ENCODE measurements at regions not wholly inside any gene's neighbourhood (a gene's known extent, or its start where the extent isn't known, plus 50 kb on each side); places are given as distances from the start of the nearest gene placed in this dataset.

DNA sequence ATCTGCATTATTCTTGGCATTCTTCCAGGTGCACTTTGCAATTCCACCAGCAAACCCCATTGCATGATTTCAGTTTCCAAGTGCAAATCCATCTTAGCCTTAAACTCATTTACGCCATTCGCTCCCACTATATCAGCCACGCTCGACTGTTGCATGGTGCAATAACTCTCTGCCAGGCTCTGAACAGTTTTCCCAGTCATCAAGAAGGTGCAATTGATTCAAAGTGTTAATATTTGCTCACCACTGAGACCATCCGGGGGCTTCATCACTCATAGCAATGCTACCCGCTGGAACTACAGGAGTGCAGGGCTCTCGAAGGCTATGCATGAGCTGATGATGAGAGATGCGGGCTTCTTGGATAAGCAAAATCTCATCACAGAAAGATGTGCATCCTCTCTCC is 488.2 kb downstream of the OMA1 start:
- H3K4me1 ChIP-seq (ENCODE audit: control insufficient read depth in 1 of 2, insufficient read depth in 2 of 2, low read depth in 1 of 2, low read length in 1 of 2) = no peaks in the 10 kb centered on the region
- H3K27me3 ChIP-seq (ENCODE audit: insufficient read depth) = no peaks in the 10 kb centered on the region
- no peaks in the 10 kb centered on the region for H4K20me1 ChIP-seq (ENCODE audit: insufficient read depth)
- H3K36me3 ChIP-seq (replicated peaks in 1 of 2; ENCODE audit: control insufficient read depth in 1 of 2, insufficient read depth in 2 of 2, low read length in 1 of 2) = no peaks in the 10 kb centered on the region
- 40% methylated on average over 7 of the region's 8 CpGs for WGBS (ENCODE audit: low lambda C conversion rate)
- H3K9me2 ChIP-seq = no peaks in the 10 kb centered on the region
- H3K9me3 ChIP-seq = no peaks in the 10 kb centered on the region
- no peak overlapping the region for H3K27ac ChIP-seq (ENCODE audit: low read depth in 2 of 2, low read length in 1 of 2)
- POLR2A ChIA-PET = no interaction called here
- H3F3A ChIP-seq (replicated peaks; ENCODE audit: insufficient read depth) = no peaks in the 10 kb centered on the region
- H3K79me2 ChIP-seq (ENCODE audit: insufficient read depth) = no peaks in the 10 kb centered on the region
- CTCF ChIA-PET = no interaction called here
- no peak overlapping the region for H2AFZ ChIP-seq (ENCODE audit: low read depth)
- no peak for DNase-seq
- H3K4me2 ChIP-seq = no peak overlapping the region
- no peak overlapping the region for H3K9ac ChIP-seq
- TF ChIP-seq MXI1 (IDR thresholded peaks at IDR 0.05; ENCODE audit: low read depth, low read length) (no peak), MEF2A (IDR thresholded peaks at IDR 0.05; ENCODE audit: borderline replicate concordance, low read depth) (no peak), NRF1 (IDR thresholded peaks at IDR 0.05; ENCODE audit: low read depth, low read length) (no peak), NFIC (IDR thresholded peaks at IDR 0.05; ENCODE audit: borderline replicate concordance) (no peak), GABPA (IDR thresholded peaks at IDR 0.05; ENCODE audit: low read depth) (no peak), SMC3 (IDR thresholded peaks at IDR 0.05; ENCODE audit: low read depth, low read length) (no peak), YY1 (IDR thresholded peaks at IDR 0.05; ENCODE audit: low read depth) (no peak), RAD21 (IDR thresholded peaks at IDR 0.05; ENCODE audit: low read length) (no peak), ELF1 (IDR thresholded peaks at IDR 0.05) (no peak), RFX5 (IDR thresholded peaks at IDR 0.05; ENCODE audit: low read length) (no peak)
- TF ChIP-seq, protein P1, sequence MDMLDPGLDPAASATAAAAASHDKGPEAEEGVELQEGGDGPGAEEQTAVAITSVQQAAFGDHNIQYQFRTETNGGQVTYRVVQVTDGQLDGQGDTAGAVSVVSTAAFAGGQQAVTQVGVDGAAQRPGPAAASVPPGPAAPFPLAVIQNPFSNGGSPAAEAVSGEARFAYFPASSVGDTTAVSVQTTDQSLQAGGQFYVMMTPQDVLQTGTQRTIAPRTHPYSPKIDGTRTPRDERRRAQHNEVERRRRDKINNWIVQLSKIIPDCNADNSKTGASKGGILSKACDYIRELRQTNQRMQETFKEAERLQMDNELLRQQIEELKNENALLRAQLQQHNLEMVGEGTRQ (IDR thresholded peaks at IDR 0.05; ENCODE audit: borderline replicate concordance, low read depth, low read length) = no peak
- TF ChIP-seq, protein P2, sequence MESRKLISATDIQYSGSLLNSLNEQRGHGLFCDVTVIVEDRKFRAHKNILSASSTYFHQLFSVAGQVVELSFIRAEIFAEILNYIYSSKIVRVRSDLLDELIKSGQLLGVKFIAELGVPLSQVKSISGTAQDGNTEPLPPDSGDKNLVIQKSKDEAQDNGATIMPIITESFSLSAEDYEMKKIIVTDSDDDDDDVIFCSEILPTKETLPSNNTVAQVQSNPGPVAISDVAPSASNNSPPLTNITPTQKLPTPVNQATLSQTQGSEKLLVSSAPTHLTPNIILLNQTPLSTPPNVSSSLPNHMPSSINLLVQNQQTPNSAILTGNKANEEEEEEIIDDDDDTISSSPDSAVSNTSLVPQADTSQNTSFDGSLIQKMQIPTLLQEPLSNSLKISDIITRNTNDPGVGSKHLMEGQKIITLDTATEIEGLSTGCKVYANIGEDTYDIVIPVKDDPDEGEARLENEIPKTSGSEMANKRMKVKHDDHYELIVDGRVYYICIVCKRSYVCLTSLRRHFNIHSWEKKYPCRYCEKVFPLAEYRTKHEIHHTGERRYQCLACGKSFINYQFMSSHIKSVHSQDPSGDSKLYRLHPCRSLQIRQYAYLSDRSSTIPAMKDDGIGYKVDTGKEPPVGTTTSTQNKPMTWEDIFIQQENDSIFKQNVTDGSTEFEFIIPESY (IDR thresholded peaks at IDR 0.05; ENCODE audit: borderline replicate concordance, low read depth) = no peak
- TF ChIP-seq, protein P3, sequence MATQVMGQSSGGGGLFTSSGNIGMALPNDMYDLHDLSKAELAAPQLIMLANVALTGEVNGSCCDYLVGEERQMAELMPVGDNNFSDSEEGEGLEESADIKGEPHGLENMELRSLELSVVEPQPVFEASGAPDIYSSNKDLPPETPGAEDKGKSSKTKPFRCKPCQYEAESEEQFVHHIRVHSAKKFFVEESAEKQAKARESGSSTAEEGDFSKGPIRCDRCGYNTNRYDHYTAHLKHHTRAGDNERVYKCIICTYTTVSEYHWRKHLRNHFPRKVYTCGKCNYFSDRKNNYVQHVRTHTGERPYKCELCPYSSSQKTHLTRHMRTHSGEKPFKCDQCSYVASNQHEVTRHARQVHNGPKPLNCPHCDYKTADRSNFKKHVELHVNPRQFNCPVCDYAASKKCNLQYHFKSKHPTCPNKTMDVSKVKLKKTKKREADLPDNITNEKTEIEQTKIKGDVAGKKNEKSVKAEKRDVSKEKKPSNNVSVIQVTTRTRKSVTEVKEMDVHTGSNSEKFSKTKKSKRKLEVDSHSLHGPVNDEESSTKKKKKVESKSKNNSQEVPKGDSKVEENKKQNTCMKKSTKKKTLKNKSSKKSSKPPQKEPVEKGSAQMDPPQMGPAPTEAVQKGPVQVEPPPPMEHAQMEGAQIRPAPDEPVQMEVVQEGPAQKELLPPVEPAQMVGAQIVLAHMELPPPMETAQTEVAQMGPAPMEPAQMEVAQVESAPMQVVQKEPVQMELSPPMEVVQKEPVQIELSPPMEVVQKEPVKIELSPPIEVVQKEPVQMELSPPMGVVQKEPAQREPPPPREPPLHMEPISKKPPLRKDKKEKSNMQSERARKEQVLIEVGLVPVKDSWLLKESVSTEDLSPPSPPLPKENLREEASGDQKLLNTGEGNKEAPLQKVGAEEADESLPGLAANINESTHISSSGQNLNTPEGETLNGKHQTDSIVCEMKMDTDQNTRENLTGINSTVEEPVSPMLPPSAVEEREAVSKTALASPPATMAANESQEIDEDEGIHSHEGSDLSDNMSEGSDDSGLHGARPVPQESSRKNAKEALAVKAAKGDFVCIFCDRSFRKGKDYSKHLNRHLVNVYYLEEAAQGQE (IDR thresholded peaks at IDR 0.05; ENCODE audit: low read depth, low read length) = no peak
- TF ChIP-seq, protein P4, sequence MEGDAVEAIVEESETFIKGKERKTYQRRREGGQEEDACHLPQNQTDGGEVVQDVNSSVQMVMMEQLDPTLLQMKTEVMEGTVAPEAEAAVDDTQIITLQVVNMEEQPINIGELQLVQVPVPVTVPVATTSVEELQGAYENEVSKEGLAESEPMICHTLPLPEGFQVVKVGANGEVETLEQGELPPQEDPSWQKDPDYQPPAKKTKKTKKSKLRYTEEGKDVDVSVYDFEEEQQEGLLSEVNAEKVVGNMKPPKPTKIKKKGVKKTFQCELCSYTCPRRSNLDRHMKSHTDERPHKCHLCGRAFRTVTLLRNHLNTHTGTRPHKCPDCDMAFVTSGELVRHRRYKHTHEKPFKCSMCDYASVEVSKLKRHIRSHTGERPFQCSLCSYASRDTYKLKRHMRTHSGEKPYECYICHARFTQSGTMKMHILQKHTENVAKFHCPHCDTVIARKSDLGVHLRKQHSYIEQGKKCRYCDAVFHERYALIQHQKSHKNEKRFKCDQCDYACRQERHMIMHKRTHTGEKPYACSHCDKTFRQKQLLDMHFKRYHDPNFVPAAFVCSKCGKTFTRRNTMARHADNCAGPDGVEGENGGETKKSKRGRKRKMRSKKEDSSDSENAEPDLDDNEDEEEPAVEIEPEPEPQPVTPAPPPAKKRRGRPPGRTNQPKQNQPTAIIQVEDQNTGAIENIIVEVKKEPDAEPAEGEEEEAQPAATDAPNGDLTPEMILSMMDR (IDR thresholded peaks at IDR 0.05) = no peak
- H3K4me3 ChIP-seq (ENCODE audit: low read depth in 2 of 2, low read length in 1 of 2) = no peak overlapping the region

Data from SK-N-SH (cell line).